Psoas muscle (tissue), 7 donors: ENCODE measurements at regions not wholly inside any gene's neighbourhood (a gene's known extent, or its start where the extent isn't known, plus 50 kb on each side); places are given as distances from the start of the nearest gene placed in this dataset.

Source experiments
- ATAC-seq, 4 donors: fragments of 200-7000 bp; cut with Tn5 transposase; one replicate each; pipeline ENCODE4 v1.9.1; 2020; ENCODE audit warnings: moderate library complexity in 3 of 4, mild to moderate bottlenecking in 2 of 4
- DNase-seq, 2 donors: peaks; one replicate each; pipeline ENCODE4 v3.0.0-alpha.2; 2020
- H3K27ac ChIP-seq: fragments of 200-600 bp; one replicate; pipeline ENCODE4 v1.8.0; 2022
- H3K27me3 ChIP-seq, 3 donors: fragments of 200-600 bp in 1 of 3; one replicate each; pipeline versions ENCODE4 v1.6.1 to v1.8.0; 2013 to 2022; ENCODE audit warnings: low read length in 2 of 3, mild to moderate bottlenecking in 2 of 3, moderate library complexity in 1 of 3; ENCODE audit not compliant: insufficient read depth in 3 of 3
- H3K36me3 ChIP-seq, 2 donors: fragments of 200-600 bp in 1 of 2; one replicate each; pipeline versions ENCODE4 v1.6.1 to v1.8.0; 2013 to 2022; ENCODE audit warnings: low read depth in 1 of 2, mild to moderate bottlenecking in 1 of 2, moderate library complexity in 1 of 2; ENCODE audit not compliant: insufficient read depth in 1 of 2
- H3K4me1 ChIP-seq: fragments of 200-600 bp; one replicate; pipeline ENCODE4 v1.8.0; 2022
- H3K4me3 ChIP-seq: fragments of 200-600 bp; one replicate; pipeline ENCODE4 v1.8.0; 2022; ENCODE audit warnings: mild to moderate bottlenecking
- H3K9me3 ChIP-seq: fragments of 200-600 bp; one replicate; pipeline ENCODE4 v1.8.0; 2022
- WGBS, 3 donors: extraction: QIAGEN DNeasy Blood & Tissue Kit; methylation state at CpG; one replicate each; pipeline versions ENCODE4 v1.1.6 to v1.1.7; 2013; 5-methylcytosine and 5-hydroxymethylcytosine counted together
- intact Hi-C, 2 donors: fragments of 100-400 bp; cut with DNase I; formaldehyde crosslinking; loops; one replicate each; pipeline versions ENCODE4 v1.11.0 to v1.14.2; 2022
- TF ChIP-seq, protein P1 (sequence below): fragments of 200-600 bp; IDR thresholded peaks from one replicate; pipeline ENCODE4 v1.8.0; 2022; ENCODE audit warnings: antibody characterized with exemption
- donor health status: healthy with polysubstance abuse.
- donor health status: DM: no; HTN: no; CAD: no; lungs with moderate emphysema.
- donor health status: Bipolar disorder and iron deficiency.
- donor health status: healthy.
- donor health status: DM: yes; HTN: yes; CAD: no.
- donor health status: DM: no; HTN: no; CAD: no.
- donor health status: DM: yes; HTN: yes; CAD: no.

DNA sequence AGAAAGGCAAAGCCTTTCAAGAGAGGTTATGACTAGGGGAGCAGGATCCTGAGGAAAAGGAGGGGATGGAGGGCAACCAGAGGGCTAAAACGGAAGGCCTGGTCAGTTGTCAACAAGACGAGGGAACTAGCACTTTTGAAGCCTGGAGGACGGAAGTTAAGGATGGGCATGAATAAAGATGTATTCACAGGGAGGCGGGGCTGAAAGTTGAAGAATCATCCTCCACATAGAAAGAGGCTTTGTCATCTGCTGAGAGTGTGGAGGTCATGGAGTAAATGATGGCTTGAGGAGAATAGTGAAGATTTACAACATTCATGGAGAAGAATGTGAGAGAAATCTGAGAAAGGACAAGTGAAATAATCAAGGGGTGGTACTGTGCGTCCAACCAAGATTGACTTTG is 137.5 kb downstream of the MAGEB17 start:
- peaks cover 0 to under 1% (median 0%) of the 10 kb centered on the region in 3 donors for H3K27me3 ChIP-seq
- H3K4me3 ChIP-seq = no peak overlapping the region
- no peak overlapping the region for H3K27ac ChIP-seq
- H3K9me3 ChIP-seq = no peaks in the 10 kb centered on the region
- H3K36me3 ChIP-seq = no peaks in the 10 kb centered on the region
- TF ChIP-seq, protein P1, sequence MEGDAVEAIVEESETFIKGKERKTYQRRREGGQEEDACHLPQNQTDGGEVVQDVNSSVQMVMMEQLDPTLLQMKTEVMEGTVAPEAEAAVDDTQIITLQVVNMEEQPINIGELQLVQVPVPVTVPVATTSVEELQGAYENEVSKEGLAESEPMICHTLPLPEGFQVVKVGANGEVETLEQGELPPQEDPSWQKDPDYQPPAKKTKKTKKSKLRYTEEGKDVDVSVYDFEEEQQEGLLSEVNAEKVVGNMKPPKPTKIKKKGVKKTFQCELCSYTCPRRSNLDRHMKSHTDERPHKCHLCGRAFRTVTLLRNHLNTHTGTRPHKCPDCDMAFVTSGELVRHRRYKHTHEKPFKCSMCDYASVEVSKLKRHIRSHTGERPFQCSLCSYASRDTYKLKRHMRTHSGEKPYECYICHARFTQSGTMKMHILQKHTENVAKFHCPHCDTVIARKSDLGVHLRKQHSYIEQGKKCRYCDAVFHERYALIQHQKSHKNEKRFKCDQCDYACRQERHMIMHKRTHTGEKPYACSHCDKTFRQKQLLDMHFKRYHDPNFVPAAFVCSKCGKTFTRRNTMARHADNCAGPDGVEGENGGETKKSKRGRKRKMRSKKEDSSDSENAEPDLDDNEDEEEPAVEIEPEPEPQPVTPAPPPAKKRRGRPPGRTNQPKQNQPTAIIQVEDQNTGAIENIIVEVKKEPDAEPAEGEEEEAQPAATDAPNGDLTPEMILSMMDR = no peak
- 67 to 87% (median 86%) methylated on average over 5 of the region's 5 CpGs for WGBS, 3 donors
- intact Hi-C loops = no loop called here
- no peaks in the 10 kb centered on the region for H3K4me1 ChIP-seq
- DNase-seq = no peak
- no peak for ATAC-seq

DNA sequence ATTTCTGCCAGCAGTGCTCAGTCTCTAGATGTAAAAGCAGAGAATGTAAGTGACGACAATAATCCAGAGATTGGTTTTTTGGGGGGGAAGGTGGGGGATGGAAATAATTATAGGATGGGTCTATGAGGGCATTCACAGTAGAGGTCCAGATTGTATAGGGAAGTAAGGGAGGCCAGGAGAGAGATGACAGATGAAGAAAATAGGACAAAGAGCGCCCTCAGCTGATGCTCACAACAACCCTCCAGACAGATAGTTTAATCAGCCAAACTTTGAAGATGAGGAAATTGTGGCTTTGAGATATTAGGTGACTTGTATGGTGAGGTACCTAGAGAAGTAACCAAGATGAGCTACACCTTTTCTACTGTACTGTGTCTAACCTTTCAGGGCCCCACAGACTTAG is 137.9 kb downstream of the MAGEB17 start:
- no peak overlapping the region for H3K4me3 ChIP-seq
- no peaks in the 10 kb centered on the region for H3K4me1 ChIP-seq
- TF ChIP-seq, protein P1 = no peak
- intact Hi-C loops = no loop called here
- no peak overlapping the region for H3K27ac ChIP-seq
- no peak for DNase-seq
- H3K27me3 ChIP-seq = no peaks in the 10 kb centered on the region
- H3K36me3 ChIP-seq = no peaks in the 10 kb centered on the region
- WGBS, 3 donors = 78 to 94% (median 85%) methylated on average over 2 of the region's 2 CpGs
- no peak for ATAC-seq
- H3K9me3 ChIP-seq = no peaks in the 10 kb centered on the region

DNA sequence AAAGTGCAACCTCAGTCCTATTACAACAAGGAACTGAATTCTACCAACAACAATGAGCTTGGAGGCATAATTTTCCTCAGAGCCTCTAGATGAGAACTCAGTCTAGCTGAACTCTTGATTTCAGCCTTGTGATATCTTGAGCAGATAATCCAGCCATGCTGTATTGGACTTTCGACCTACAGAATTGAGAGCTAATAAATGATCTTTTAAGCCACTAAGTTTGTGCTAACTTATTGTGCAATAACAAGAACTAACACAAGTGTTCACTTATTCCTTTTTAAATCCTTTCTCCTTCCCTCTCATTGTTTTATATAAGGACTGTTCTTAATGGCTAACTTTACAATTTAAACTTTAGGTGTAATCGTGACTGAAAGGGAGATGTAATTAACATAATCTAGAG is 140.7 kb downstream of the MAGEB17 start:
- Histone ChIP-seq H3K27me3 (no peaks in the 10 kb centered on the region), H3K9me3 (no peaks in the 10 kb centered on the region), H3K4me1 (no peaks in the 10 kb centered on the region), H3K4me3 (no peak overlapping the region), H3K36me3 (no peaks in the 10 kb centered on the region), H3K27ac (no peak overlapping the region)
- DNase-seq = no peak
- intact Hi-C loops = no loop called here
- WGBS, 3 donors = 87 to 91% (median 90%) methylated on average over 2 of the region's 2 CpGs
- TF ChIP-seq, protein P1 = no peak
- no peak for ATAC-seq

DNA sequence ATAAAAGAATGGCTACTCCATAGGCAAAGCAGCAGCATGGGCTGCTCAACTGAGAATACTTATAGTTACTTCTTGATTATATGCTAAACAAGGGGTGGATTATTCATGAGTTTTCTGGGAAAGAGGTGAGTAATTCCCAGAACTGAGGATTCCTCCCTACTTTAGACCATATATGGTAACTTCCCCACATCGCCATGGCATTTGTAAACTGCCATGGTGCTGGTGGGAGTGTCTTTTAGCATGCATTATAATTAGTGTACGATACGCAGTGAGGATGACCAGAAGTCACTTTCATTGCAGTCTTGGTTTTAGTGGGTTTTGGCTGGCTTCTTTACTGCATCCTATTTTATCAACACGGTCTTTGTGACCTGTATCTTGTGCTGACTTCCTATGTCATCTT is 141.5 kb downstream of the MAGEB17 start:
- 77 to 82% (median 80%) methylated on average over 4 of the region's 4 CpGs for WGBS, 3 donors
- intact Hi-C loops = no loop called here

DNA sequence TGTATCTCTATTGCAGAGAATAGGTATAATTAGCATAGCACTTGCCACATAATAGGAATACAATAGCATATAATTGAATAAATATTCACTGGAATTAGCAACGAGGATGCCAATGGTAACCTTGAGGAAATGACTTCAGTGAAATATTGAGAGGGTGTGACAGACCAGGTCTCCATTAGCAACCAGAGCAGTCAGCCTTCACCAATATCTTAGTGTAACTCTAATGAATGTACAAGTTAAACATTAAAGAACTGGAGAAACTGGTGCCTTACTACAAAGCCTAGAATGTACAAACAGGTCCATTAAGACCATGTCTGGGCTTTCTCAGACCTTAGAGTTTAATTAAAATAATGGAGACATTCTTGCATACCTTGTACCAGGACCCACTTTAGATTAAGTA is 143.0 kb downstream of the MAGEB17 start:
- 55 to 71% (median 60%) methylated on average over 1 of the region's 1 CpG for WGBS, 3 donors
- Histone ChIP-seq H3K36me3 (no peaks in the 10 kb centered on the region), H3K27me3 (no peaks in the 10 kb centered on the region)

More for the DNA sequence above, 141.5 kb downstream of the MAGEB17 start:
- DNase-seq = no peak
- Histone ChIP-seq H3K27me3 (no peaks in the 10 kb centered on the region), H3K36me3 (no peaks in the 10 kb centered on the region), H3K4me3 (no peak overlapping the region), H3K9me3 (no peaks in the 10 kb centered on the region), H3K4me1 (no peaks in the 10 kb centered on the region), H3K27ac (no peak overlapping the region)
- no peak for ATAC-seq
- TF ChIP-seq, protein P1 = no peak

More for the DNA sequence above, 143.0 kb downstream of the MAGEB17 start:
- no peak for ATAC-seq
- Histone ChIP-seq H3K27ac (no peak overlapping the region), H3K9me3 (no peaks in the 10 kb centered on the region), H3K4me1 (no peaks in the 10 kb centered on the region), H3K4me3 (no peak overlapping the region)
- TF ChIP-seq, protein P1 = no peak
- intact Hi-C loops = no loop called here
- DNase-seq = no peak
